ENCODE measurements at regions not wholly inside any gene's neighbourhood (a gene's known extent, or its start where the extent isn't known, plus 50 kb on each side); places are given as distances from the start of the nearest gene placed in this dataset.

DNA sequence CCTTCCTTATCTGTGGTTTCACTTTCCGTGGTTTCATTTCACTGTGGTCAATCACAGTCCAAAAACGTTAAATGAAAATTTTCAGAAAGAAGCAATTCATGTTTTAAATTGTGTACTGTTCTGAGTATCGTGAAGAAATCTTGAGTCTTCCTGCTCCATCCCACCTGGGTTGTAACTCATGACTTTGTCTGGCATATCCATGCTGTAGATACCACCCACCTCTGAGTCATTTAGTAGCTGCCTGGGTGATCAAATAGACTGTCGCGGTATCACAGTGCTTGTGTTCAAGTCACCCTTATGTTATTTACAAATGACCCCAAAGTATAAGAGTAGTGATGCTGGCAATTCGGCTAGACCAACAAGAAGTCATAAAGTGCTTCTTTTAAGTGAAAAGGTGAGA, 521.2 kb downstream of the AACS start:
- no TSS peak for BruUV-seq (replicated peaks)
- Histone ChIP-seq H3K27ac (ENCODE audit: control insufficient read depth, insufficient read depth) (no peak overlapping the region), H3K9me3 (replicated peaks; ENCODE audit: control insufficient read depth, insufficient read depth, low read length) (no peaks in the 10 kb centered on the region), H3K4me3 (no peak overlapping the region), H3K4me1 (ENCODE audit: control insufficient read depth, insufficient read depth, low read length) (no peaks in the 10 kb centered on the region), H3K79me2 (ENCODE audit: control insufficient read depth, insufficient read depth, low read length) (no peaks in the 10 kb centered on the region), H2AFZ (ENCODE audit: control insufficient read depth, low read depth, low read length) (no peak overlapping the region), H3K4me2 (ENCODE audit: control insufficient read depth, insufficient read depth) (no peak overlapping the region), H4K20me1 (ENCODE audit: control insufficient read depth, insufficient read depth) (no peaks in the 10 kb centered on the region), H3K36me3 (ENCODE audit: control insufficient read depth in 2 of 2, insufficient read depth in 2 of 2, low read length in 1 of 2) (no peaks in the 10 kb centered on the region), H3K27me3 (replicated peaks in 1 of 2; ENCODE audit: control insufficient read depth in 2 of 2, insufficient read depth in 2 of 2, low read length in 1 of 2) (no peaks in the 10 kb centered on the region), H3K9ac (ENCODE audit: control insufficient read depth, insufficient read depth, low read length) (no peak overlapping the region)
- no peak for TF ChIP-seq STAT1 (conservative IDR thresholded peaks at IDR 0.05)
- no peak for TF ChIP-seq PML (IDR thresholded peaks at IDR 0.05; ENCODE audit: low read length)
- TF ChIP-seq CREB1 (IDR thresholded peaks at IDR 0.05; ENCODE audit: low read depth): no peak
- no peak for TF ChIP-seq EGR1 (IDR thresholded peaks at IDR 0.05; ENCODE audit: borderline replicate concordance in 1 of 2, low read depth in 2 of 2, low read length in 2 of 2)
- no peak for TF ChIP-seq NBN (IDR thresholded peaks at IDR 0.05)
- TF ChIP-seq, protein P1, sequence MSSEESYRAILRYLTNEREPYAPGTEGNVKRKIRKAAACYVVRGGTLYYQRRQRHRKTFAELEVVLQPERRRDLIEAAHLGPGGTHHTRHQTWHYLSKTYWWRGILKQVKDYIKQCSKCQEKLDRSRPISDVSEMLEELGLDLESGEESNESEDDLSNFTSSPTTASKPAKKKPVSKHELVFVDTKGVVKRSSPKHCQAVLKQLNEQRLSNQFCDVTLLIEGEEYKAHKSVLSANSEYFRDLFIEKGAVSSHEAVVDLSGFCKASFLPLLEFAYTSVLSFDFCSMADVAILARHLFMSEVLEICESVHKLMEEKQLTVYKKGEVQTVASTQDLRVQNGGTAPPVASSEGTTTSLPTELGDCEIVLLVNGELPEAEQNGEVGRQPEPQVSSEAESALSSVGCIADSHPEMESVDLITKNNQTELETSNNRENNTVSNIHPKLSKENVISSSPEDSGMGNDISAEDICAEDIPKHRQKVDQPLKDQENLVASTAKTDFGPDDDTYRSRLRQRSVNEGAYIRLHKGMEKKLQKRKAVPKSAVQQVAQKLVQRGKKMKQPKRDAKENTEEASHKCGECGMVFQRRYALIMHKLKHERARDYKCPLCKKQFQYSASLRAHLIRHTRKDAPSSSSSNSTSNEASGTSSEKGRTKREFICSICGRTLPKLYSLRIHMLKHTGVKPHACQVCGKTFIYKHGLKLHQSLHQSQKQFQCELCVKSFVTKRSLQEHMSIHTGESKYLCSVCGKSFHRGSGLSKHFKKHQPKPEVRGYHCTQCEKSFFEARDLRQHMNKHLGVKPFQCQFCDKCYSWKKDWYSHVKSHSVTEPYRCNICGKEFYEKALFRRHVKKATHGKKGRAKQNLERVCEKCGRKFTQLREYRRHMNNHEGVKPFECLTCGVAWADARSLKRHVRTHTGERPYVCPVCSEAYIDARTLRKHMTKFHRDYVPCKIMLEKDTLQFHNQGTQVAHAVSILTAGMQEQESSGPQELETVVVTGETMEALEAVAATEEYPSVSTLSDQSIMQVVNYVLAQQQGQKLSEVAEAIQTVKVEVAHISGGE (CRISPR knock-in tag; IDR thresholded peaks at IDR 0.05): no peak
- TF ChIP-seq, protein P2, sequence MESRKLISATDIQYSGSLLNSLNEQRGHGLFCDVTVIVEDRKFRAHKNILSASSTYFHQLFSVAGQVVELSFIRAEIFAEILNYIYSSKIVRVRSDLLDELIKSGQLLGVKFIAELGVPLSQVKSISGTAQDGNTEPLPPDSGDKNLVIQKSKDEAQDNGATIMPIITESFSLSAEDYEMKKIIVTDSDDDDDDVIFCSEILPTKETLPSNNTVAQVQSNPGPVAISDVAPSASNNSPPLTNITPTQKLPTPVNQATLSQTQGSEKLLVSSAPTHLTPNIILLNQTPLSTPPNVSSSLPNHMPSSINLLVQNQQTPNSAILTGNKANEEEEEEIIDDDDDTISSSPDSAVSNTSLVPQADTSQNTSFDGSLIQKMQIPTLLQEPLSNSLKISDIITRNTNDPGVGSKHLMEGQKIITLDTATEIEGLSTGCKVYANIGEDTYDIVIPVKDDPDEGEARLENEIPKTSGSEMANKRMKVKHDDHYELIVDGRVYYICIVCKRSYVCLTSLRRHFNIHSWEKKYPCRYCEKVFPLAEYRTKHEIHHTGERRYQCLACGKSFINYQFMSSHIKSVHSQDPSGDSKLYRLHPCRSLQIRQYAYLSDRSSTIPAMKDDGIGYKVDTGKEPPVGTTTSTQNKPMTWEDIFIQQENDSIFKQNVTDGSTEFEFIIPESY (IDR thresholded peaks at IDR 0.05): no peak
- TF ChIP-seq PRDM15 (CRISPR knock-in tag; IDR thresholded peaks at IDR 0.05): no peak
- no peak for TF ChIP-seq CHD1 (IDR thresholded peaks at IDR 0.05; ENCODE audit: low read depth, low read length)
- TF ChIP-seq SKIL (IDR thresholded peaks at IDR 0.05; ENCODE audit: low read depth, poor library complexity, severe bottlenecking): no peak
- SMC1A ChIA-PET (ENCODE audit: uncharacterized antibody, unreplicated experiment): interaction anchor here (1.4 to 1.6 kb wide), 2 partner anchors 13 to 36 kb away, joined by 4 to 5 read pairs; no protein-coding TSS in a partner anchor
- intact Hi-C loops (cut with micrococcal nuclease; ENCODE audit: unreplicated experiment) (no loop called here), in situ Hi-C loops (cut with MboI) (no loop called here)
- 32% methylated on average over 6 of the region's 6 CpGs for WGBS (ENCODE audit: insufficient coverage, insufficient replicate concordance, low lambda C conversion rate, missing lambda C conversion rate)
- no peak for FAIRE-seq
- CTCF ChIA-PET: no interaction called here
- POLR2A ChIA-PET: no interaction called here
- no peak for DNase-seq (ENCODE audit: low read depth, low spot score)
- no peak; the same call in 2 of the 3 replicates for ATAC-seq
- RAD21 ChIA-PET (ENCODE audit: unreplicated experiment): no interaction called here
